Right renal cortex interstitium (tissue), 3 donors: ENCODE measurements at regions not wholly inside any gene's neighbourhood (a gene's known extent, or its start where the extent isn't known, plus 50 kb on each side); places are given as distances from the start of the nearest gene placed in this dataset.

Experiments
- DNase-seq, 3 donors: peaks; one replicate each; pipeline ENCODE4 v3.0.0-alpha.2; 2013; ENCODE audit warnings: low read depth in 3 of 3, low spot score in 2 of 3

- no peak for DNase-seq
Observed at GRCh38 chr18:41558715-41559114, 396.3 kb upstream of the PIK3C3 start.

GRCh38 chr18:41553716-41554115 lies 401.3 kb upstream of the PIK3C3 start:
- DNase-seq = no peak

GRCh38 chr18:41548521-41549260 lies 406.3 kb upstream of the PIK3C3 start:
- no peak for DNase-seq

GRCh38 chr18:41545091-41545888 lies 409.7 kb upstream of the PIK3C3 start:
- no peak for DNase-seq

GRCh38 chr18:41543815-41544214 lies 411.2 kb upstream of the PIK3C3 start:
- no peak for DNase-seq

GRCh38 chr18:41540237-41540871 lies 414.7 kb upstream of the PIK3C3 start:
- no peak for DNase-seq

- DNase-seq = no peak
Observed at GRCh38 chr18:41538751-41539150, 416.3 kb upstream of the PIK3C3 start.

- DNase-seq = no peak
Observed at GRCh38 chr18:41537666-41538065, 417.4 kb upstream of the PIK3C3 start.

- DNase-seq = no peak
Observed at GRCh38 chr18:41532344-41533086, 422.5 kb upstream of the PIK3C3 start.

- no peak for DNase-seq
Observed at GRCh38 chr18:41530970-41531369, 424.1 kb upstream of the PIK3C3 start.

GRCh38 chr18:41529093-41529492 lies 425.9 kb upstream of the PIK3C3 start:
- DNase-seq = no peak

GRCh38 chr18:41526054-41526453 lies 429.0 kb upstream of the PIK3C3 start:
- DNase-seq = no peak

GRCh38 chr18:41524674-41525470 lies 430.2 kb upstream of the PIK3C3 start:
- no peak for DNase-seq

GRCh38 chr18:41517142-41517541 lies 437.9 kb upstream of the PIK3C3 start:
- no peak for DNase-seq

- DNase-seq = no peak
Observed at GRCh38 chr18:41513438-41513837, 441.6 kb upstream of the PIK3C3 start.

GRCh38 chr18:41504316-41504715 lies 450.7 kb upstream of the PIK3C3 start:
- no peak for DNase-seq

- DNase-seq = no peak
Observed at GRCh38 chr18:41501848-41502247, 453.2 kb upstream of the PIK3C3 start.

GRCh38 chr18:41499345-41499744 lies 455.7 kb upstream of the PIK3C3 start:
- no peak for DNase-seq

- DNase-seq = no peak
Observed at GRCh38 chr18:41490861-41491260, 464.2 kb upstream of the PIK3C3 start.

- no peak for DNase-seq
Observed at GRCh38 chr18:41486575-41486974, 468.5 kb upstream of the PIK3C3 start.
